Activated gamma-delta T cell (primary cell): ENCODE measurements at regions not wholly inside any gene's neighbourhood (a gene's known extent, or its start where the extent isn't known, plus 50 kb on each side); places are given as distances from the start of the nearest gene placed in this dataset.
"Not testable (repeated sequence)": the region's sequence is repeated elsewhere in the genome, so short reads cannot be mapped to it uniquely, and the experiment has no call there.

Experiments
- DNase-seq: peaks from one replicate; lab custom pipeline; 2025; lab: John Stamatoyannopoulos, UW

- no peak for DNase-seq
Measured at GRCh38 chr11:21928847-21929246, 264.0 kb upstream of the ANO5 start.

DNA sequence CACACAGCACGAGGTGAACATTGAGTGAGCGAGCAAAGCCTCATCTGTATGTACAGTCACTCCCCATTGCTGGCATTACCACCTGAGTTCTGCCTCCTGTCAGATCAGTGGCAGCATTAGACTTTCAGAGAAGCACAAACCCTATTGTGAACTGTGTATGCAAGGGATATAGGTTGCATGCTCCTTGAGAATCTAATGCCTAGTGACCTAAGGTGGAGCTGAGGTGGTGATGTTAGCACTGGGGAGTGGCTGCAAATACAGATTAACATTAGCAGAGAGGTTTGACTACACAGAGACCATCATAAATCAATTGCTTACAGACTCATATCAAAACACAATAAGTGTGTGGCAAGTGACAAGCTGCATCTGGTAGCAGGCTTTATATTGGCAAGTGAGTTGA is 262.5 kb upstream of the ANO5 start:
- no peak for DNase-seq

GRCh38 chr11:21931436-21932101 is 261.3 kb upstream of the ANO5 start:
- no peak for DNase-seq

GRCh38 chr11:21933095-21933494 is 259.8 kb upstream of the ANO5 start:
- no peak for DNase-seq

DNA sequence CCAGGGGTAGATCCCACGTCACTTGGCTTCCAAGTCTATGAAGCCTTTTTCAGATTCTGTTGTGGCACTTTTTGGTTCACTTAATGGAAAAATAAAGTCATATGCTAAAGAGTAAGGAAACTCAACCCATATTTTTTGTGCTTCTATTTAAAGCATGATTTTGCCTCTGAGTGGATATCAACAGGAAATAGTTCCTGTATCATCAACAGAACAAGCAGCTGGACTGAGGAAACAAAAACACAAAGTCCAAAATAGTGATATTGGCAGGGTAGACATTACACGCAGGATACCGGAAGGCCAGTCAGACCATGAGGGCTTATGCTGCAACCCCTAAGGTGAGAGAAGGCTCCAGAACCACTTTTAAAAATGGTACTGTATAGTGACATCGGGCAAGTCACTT is 248.3 kb upstream of the ANO5 start:
- no peak for DNase-seq

GRCh38 chr11:21948876-21949275 is 244.0 kb upstream of the ANO5 start:
- no peak for DNase-seq

GRCh38 chr11:21949763-21950413 is 243.0 kb upstream of the ANO5 start:
- DNase-seq: no peak

DNA sequence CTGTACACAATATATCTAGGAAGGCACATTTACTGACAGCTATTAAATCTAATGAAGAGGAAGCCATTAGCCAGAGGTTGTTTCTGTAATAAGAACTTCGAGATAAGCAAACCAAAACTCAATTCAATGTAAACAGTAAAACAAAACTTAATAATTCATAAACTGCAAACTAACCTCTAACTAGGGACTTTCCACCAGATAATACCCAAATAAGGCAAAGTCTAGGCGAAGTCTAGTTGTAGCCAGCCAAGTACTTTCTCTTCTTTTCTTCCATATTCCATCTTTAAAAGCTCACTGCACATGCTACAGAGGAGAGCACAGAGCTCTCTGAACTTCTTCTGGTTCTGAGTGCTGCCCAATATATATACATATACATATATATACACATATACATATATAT is 229.9 kb upstream of the ANO5 start:
- no peak for DNase-seq

DNA sequence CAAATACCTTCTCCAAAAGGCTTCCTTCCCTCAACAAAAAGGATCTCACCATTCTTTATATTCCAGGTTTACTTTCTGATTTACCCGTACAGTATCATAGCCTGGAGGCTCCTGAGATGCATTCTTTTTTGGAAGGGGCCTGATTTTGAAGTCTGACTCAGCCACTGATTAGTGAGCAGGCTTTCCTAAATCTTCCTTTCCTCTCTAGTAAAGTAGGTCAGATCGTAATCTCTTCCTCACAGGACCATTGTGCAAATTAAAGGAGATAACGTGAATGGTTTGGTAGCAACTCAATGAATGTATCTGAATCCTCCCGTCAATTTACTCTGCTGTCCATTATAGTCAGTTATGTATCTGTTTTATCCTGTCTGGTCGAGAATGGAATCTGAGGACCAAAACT is 227.7 kb upstream of the ANO5 start:
- DNase-seq: no peak

DNA sequence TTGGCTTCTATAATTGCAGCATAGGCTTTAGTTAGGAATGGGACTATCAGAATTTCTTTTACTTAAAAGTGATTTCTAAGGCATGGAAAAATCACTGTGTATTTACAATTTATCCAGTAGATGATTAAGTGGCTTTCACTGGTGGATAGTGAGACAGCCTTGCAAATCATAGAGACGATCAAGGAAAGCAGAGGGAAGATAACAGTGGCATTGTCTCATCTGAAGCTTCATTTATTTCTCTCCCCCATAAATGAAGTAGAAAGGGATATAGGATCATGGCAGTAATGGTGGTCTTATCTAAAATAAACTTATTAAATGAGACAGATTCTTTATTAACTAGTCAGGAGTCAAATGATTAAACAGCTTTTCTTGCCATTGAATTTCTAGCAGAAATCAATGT is 224.2 kb upstream of the ANO5 start:
- DNase-seq: no peak

- DNase-seq: no peak
Measured at GRCh38 chr11:21969841-21970240, 223.0 kb upstream of the ANO5 start.

DNA sequence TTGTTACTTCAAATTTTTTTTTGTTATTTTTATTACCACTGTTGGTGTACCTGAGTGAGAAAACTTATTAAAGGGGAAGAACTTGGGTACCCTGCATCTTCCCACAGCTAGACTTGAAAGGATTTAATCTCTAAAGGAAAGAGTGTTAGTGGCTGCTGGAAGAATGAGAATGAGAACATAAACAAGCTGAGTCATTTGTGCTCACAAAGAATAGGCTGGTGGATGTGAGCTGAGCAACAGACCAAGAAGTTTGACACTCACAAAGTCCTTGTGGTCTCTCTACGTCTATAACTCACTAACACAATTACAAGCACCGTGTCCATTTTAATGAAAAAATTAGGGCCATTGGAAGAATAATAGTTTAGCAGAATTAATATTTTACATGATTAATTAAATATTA is 217.6 kb upstream of the ANO5 start:
- DNase-seq: no peak

- no peak for DNase-seq
Measured at GRCh38 chr11:21976210-21976609, 216.7 kb upstream of the ANO5 start.

- DNase-seq: no peak
Measured at GRCh38 chr11:21983431-21983830, 209.5 kb upstream of the ANO5 start.

- DNase-seq: no peak
Measured at GRCh38 chr11:21986361-21986760, 206.5 kb upstream of the ANO5 start.

- no peak for DNase-seq
Measured at GRCh38 chr11:21987261-21987660, 205.6 kb upstream of the ANO5 start.

DNA sequence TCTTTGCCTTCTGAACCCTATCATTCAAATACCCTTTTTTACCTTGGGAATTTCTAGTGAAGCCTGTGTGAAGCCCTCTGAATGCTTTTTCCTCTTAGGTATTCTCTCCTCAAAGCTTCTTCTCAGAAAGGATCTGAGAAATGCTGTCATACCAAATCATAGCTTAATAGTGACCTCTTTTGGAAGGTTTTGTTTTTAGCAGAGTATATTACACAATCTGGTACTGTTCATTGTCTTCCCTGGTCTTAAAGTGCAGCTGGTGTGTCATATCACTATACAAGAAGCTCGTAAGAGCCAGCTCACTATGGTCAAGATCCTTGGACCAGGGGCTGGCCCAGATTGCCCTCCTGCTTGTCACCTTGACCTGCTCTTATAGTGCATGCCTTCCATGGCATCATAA is 204.4 kb upstream of the ANO5 start:
- no peak for DNase-seq

DNA sequence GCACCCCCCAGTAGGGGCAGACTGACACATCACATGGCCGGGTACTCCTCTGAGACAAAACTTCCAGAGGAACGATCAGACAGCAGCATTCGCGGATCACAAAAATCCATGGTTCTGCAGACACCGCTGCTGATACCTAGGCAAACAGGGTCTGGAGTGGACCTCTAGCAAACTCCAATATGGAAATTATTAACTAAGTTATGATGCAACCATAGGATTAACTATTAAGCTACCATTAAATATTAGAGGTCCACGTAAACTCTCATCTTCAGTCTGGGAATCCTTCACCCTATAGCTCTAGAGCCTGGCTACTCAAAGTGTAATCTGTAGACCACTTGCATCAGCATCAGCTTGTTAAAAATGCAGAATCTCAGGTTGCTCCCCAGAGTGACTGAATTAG is 191.1 kb upstream of the ANO5 start:
- DNase-seq: not testable (repeated sequence)

DNA sequence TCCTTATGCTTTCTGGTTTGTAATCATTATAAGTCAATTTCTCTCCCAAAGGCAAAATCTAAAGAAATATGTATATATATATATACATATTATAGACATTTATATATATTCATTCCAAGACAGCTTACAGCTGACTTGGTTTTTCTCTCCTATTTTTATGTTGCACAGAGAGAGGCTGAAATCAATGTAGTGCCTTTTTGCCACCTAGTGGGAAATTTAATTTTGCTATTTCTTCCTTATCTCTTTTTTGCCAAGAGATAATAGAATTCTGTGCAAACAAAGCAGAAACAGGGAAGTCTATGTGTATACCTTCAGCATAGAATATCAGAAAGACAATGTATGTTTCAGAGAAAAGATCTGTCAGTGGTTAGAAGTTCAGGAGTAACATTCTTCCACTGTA is 186.0 kb upstream of the ANO5 start:
- DNase-seq: no peak

DNA sequence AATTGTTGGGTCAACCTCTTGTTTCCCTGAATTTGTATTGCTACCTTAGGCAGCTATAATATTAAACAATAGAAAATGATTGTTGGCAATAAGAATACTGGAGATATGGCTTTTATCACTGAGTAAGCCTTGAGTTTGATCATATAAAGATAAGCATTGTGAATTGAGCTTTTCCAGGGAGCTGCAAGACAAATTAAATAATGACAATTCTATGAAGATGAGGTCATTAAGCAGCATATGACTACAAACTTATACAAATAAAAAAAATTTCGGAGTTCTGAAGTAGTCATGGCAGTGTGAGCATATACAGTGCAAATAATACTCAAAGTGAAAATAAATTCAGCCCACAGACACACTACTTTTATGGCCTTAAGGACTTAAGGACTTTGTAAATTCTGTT is 161.1 kb upstream of the ANO5 start:
- DNase-seq: no peak

- no peak for DNase-seq
Measured at GRCh38 chr11:22037505-22037904, 155.4 kb upstream of the ANO5 start.

DNA sequence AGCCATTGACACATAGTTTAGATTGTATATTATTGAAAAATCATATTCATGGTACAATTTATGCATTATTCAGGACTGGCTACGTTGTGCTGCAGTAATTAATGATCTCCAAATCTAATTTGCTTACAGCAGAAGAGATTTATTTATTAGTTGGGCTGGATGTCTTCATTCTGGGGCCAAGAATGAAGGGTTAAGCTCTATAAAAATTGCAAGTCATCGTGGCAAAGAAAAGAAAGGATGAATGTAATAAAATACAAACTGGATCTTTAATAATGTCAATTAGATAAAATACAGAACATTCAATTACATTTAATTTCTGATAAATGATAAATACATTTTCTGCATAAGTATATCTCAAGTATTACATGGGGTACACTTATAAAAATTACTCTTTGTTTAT is 151.8 kb upstream of the ANO5 start:
- DNase-seq: no peak

- no peak for DNase-seq
Measured at GRCh38 chr11:22042081-22042480, 150.8 kb upstream of the ANO5 start.

- no peak for DNase-seq
Measured at GRCh38 chr11:22044126-22044525, 148.8 kb upstream of the ANO5 start.
